22Rv1 (cell line): ENCODE measurements at regions not wholly inside any gene's neighbourhood (a gene's known extent, or its start where the extent isn't known, plus 50 kb on each side); places are given as distances from the start of the nearest gene placed in this dataset.
"Not testable (repeated sequence)": the region's sequence is repeated elsewhere in the genome, so short reads cannot be mapped to it uniquely, and the experiment has no call there.

Source experiments
- H3K27ac ChIP-seq: fragments of 450-650 bp; 2 replicates; pipeline ENCODE4 v1.5.1; 2017
- CTCF ChIP-seq: fragments of 450-650 bp; IDR thresholded peaks from 2 replicates; pipeline ENCODE4 v1.5.1; 2017; ENCODE audit warnings: mild to moderate bottlenecking
- ZFX ChIP-seq: fragments of 450-650 bp; IDR thresholded peaks from 2 replicates; pipeline ENCODE4 v1.6.1; 2017; ENCODE audit warnings: antibody characterized with exemption, borderline replicate concordance

DNA sequence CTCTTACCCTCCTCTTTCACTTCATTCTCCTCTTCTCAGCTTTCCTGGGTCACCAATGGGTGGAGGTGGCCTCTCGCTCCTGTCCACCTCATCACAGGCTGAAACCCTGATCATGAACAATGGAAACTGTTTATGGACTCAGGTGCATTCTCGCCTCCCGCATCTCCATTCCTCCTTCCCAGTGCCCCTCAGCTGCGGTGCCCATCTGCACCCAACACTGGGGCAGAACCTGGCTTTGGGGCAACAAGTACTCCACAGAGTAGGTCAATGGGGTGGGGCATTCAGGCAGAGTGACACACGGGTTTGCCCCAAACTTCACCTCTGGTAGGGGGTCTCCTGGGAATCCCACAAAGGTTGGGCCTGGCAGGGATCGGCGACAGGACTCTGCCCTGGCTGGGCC, 199.5 kb downstream of the RTP5 start:
- TF ChIP-seq CTCF (no peak), ZFX (no peak)
- H3K27ac ChIP-seq: no peak overlapping the region

DNA sequence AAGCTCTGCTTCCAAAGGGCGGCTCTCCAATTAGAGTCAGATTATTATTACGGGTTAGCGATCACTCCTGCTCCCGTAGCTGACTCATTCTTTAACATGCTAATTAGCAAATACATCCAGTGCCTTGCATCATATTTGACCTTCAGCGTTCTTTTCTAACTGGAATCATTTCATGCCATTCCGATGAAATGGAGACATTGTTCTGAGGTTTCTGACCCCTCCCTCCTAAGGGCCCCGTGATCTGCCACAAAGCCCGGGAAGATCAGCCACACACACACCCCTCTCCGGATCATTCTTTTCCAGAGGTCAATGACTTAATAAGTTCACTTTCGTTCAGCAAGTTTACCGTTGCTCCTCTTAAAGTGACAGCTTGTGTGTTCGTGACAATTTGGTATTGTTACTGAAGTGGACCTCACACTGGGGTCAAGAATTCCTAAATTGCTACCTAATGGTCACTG, 200.4 kb downstream of the RTP5 start:
- H3K27ac ChIP-seq: not testable (repeated sequence)

GRCh38 chr2:242070726-242071125, 201.2 kb downstream of the RTP5 start:
- not testable (repeated sequence) for H3K27ac ChIP-seq

GRCh38 chr2:242071377-242071776, 201.8 kb downstream of the RTP5 start:
- H3K27ac ChIP-seq: not testable (repeated sequence)

GRCh38 chr2:242071936-242072335, 202.4 kb downstream of the RTP5 start:
- not testable (repeated sequence) for H3K27ac ChIP-seq

DNA sequence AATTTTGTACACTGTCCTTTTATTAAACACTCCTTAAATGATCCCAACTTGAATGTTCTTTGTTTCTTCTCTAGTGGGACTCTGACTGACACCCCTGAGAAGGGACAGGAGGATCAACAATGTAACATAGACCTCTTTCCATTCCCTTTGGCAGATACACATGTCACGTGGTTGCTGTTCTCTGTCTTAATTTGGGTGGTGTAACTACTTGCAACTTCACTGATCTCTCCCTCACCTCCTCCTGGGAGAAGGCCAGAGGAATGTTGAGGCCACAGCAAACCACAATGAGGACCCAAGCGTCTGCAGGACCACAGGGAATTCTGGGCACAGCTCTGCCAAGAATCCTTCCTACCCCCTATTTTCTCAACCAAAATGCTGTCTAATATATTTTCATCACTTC, 205.6 kb downstream of the RTP5 start:
- TF ChIP-seq ZFX (no peak), CTCF (no peak)
- no peak overlapping the region for H3K27ac ChIP-seq

DNA sequence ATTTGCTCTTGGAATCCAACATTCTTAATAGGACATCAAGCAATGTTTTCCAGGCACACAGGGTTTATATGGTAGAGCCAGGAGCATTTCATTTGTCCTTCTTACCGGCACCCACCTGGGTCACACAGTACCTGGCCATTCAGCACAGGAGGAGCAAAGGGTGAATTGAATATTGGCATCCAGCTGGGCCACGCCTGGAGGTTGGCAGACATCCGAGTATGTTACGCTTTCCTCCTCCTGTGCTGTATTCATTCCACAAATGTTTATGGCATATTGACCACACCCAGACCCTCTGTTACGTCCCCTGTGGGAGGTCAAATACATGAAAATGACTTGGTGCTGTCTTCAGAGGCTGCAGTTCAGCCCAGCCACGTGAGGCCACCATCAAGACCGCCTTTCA, 206.2 kb downstream of the RTP5 start:
- H3K27ac ChIP-seq: no peak overlapping the region
- TF ChIP-seq CTCF (no peak), ZFX (no peak)

GRCh38 chr2:242076184-242076583, 206.7 kb downstream of the RTP5 start:
- not testable (repeated sequence) for H3K27ac ChIP-seq

DNA sequence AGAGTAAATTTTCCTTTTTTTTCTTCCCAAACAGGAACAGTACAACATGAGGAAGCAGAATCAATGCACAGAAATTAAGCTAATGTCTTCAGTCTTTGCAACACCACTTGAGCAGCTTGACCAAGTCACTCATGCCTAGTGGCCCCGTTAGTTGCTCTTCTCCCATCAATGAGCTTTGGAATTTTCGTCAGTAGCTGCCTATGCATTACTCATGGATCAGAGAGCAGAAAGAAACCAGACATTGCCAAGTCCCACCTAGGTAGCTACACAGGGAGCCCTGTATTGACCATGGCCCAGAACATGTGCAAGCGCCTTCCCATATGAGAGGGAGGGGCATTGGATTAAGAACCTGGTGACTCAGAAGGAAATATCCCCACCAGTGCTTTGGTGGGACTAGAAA, 208.9 kb downstream of the RTP5 start:
- H3K27ac ChIP-seq: not testable (repeated sequence)

DNA sequence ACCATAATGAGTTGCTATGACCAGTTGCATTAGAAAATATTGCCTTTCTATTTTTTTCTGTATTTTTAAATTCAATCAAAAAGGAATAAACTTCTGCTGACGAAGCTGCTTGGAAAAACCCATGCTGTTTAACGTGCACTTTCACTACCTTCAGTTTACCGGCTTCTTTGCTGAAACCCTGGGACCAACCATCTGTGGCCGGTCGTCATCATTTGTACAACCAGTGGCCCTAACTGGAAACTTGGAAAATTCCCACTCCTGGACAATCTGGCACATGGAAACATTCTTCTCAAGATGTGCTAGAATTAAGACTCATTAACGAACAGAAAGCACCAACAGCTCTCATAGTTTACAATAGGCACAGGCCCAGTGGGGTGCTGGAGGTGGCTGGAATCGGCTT, 210.3 kb downstream of the RTP5 start:
- not testable (repeated sequence) for H3K27ac ChIP-seq

DNA sequence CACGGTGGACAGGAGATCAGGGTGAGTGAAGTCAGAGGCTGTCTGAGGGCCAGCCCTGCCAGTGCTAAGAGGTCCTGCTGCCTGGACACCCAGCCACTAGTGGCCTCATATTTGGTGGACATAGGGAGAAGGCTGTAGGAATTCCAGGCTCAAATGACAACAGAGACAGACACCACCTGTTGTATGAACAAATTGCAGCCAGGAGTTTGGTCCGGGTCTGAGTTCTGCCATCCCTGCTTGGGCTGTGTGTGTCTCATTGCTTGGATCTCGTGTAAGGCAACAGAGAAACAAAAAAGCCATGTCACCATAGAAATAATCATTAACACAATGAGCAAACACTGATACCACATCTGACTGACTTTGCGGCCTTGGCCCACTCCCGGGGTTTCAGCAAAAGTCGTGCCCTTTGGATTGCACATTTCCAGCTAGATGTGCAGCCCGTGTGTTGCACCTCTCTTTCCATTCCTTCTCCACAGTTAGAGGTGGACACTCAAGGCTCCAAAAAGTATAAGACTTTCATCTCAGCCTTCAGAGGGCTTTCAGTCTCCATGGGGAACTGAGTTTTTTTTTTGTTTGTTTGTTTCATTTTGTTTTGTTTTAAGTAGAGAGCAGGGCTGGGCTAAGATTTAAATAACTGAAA, 211.2 kb downstream of the RTP5 start:
- not testable (repeated sequence) for H3K27ac ChIP-seq

DNA sequence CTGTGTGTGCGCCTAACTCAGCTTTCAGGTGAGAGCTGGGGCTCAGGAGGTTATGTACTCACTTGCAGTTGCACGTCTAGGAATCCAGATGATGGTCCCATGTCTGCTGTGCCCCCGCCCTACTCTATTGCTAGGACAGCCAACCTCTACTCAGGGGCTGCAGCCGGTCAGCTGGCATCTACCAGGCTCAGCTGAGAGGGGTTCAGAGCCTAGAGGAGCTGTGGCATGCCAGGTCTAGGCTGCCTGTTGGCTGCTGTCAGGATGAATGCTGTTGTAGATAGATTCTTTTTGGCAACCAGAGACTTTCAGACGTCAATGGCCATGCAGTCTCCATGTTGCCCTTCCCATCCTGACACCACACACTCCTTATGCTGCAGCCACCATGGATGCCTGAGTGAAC, 214.5 kb downstream of the RTP5 start:
- H3K27ac ChIP-seq: not testable (repeated sequence)

- not testable (repeated sequence) for H3K27ac ChIP-seq
Measured at GRCh38 chr2:242085024-242085674, 215.6 kb downstream of the RTP5 start.
